K562 (cell line): ENCODE measurements at regions not wholly inside any gene's neighbourhood (a gene's known extent, or its start where the extent isn't known, plus 50 kb on each side); places are given as distances from the start of the nearest gene placed in this dataset.

Experiments used
- ATAC-seq: fragments of 200-7000 bp; cut with Tn5 transposase; 3 replicates; pipeline ENCODE4 v1.9.1; 2020; ENCODE audit warnings: moderate library complexity
- BruUV-seq: library from RNA; stranded (reverse); fragments of 400-500 nt; replicated peaks from 2 replicates; lab custom pipeline; 2021; lab: Mats Ljungman, UMichigan
- CTCF ChIA-PET: fragments of 300-600 bp; formaldehyde crosslinking; extraction: SDS; loops from one replicate; lab custom pipeline; 2021; ENCODE audit warnings: low intra/inter-chr PET ratio; lab: Yijun Ruan, JAX
- POLR2A ChIA-PET: fragments of 300-600, 350-650 bp; sonication (Branson Sonifier 250); formaldehyde crosslinking; extraction: SDS; loops from one replicate; lab custom pipeline; 2021; ENCODE audit warnings: antibody characterized with exemption, inconsistent platforms; lab: Yijun Ruan, JAX
- DNase-seq, 4 experiments: peaks; one replicate each; pipeline versions ENCODE4 v3.0.0 to v3.0.0-alpha.2; 2011 to 2018; ENCODE audit warnings: low spot score in 3 of 4, mixed read lengths in 3 of 4; ENCODE audit errors: extremely low read depth in 1 of 4
- FAIRE-seq: peaks from 2 replicates; lab custom pipeline; 2011; peaks lifted over from hg19 to GRCh38; lab: Jason Lieb, UNC
- H2AFZ ChIP-seq: 2 replicates; pipeline ENCODE4 v1.6.0; 2011; ENCODE audit warnings: low read depth, low read length, control low read depth, inconsistent platforms
- H3K27ac ChIP-seq: fragments of 200-600 bp; 3 replicates; pipeline ENCODE4 v1.8.0; 2011; ENCODE audit warnings: low read depth, mild to moderate bottlenecking, control low read depth, inconsistent platforms, low read length, moderate library complexity, mixed read lengths; ENCODE audit errors: extremely low read depth
- H3K27me3 ChIP-seq, 2 experiments: fragments of 300-600 bp in 1 of 2; 2 replicates in 1 of 2; 3 replicates in 1 of 2; pipeline versions ENCODE4 v1.6.0 to v1.8.0; 2011; ENCODE audit warnings: inconsistent platforms in 2 of 2, low read length in 2 of 2, mild to moderate bottlenecking in 1 of 2, mixed read lengths in 1 of 2, moderate library complexity in 1 of 2; ENCODE audit not compliant: control insufficient read depth in 2 of 2, insufficient read depth in 2 of 2
- H3K36me3 ChIP-seq: fragments of 300-600 bp; 3 replicates; pipeline ENCODE4 v1.8.0; 2011; ENCODE audit warnings: mild to moderate bottlenecking, low read length, inconsistent platforms; ENCODE audit not compliant: control insufficient read depth, insufficient read depth
- H3K4me1 ChIP-seq, 2 experiments: fragments of 200-600 bp in 1 of 2; replicated peaks in 1 of 2; 2 replicates in 1 of 2; 3 replicates in 1 of 2; pipeline versions ENCODE4 v1.5.1 to v1.8.0; 2011; ENCODE audit warnings: inconsistent platforms in 2 of 2, low read length in 2 of 2, mild to moderate bottlenecking in 1 of 2, mixed read lengths in 1 of 2, moderate library complexity in 1 of 2; ENCODE audit not compliant: control insufficient read depth in 2 of 2, insufficient read depth in 2 of 2
- H3K4me2 ChIP-seq: 2 replicates; pipeline ENCODE4 v1.6.1; 2011; ENCODE audit warnings: low read length, control low read depth, inconsistent platforms, mixed read lengths; ENCODE audit not compliant: insufficient read depth
- H3K4me3 ChIP-seq: fragments of 200-600 bp; sonication (generic), shearing (Covaris generic); 2 replicates; pipeline ENCODE4 v1.5.1; 2016; ENCODE audit warnings: control low read depth, inconsistent platforms
- H3K79me2 ChIP-seq: fragments of 200-600 bp; 3 replicates; pipeline ENCODE4 v1.8.0; 2011; ENCODE audit warnings: low read length, inconsistent platforms; ENCODE audit not compliant: control insufficient read depth, insufficient read depth
- H3K9ac ChIP-seq, 2 experiments: 2 replicates each; pipeline versions ENCODE4 v1.6.0 to v1.6.1; 2011; ENCODE audit warnings: low read depth in 2 of 2, low read length in 2 of 2, control low read depth in 1 of 2, inconsistent platforms in 1 of 2, mild to moderate bottlenecking in 1 of 2, mixed read lengths in 1 of 2; ENCODE audit not compliant: insufficient read depth in 1 of 2
- H3K9me1 ChIP-seq: one replicate; pipeline ENCODE4 v1.6.0; 2011; ENCODE audit warnings: inconsistent platforms, mild to moderate bottlenecking, low read length, moderate library complexity; ENCODE audit not compliant: control insufficient read depth, insufficient read depth
- H3K9me3 ChIP-seq: replicated peaks from 2 replicates; pipeline ENCODE4 v1.5.1; 2011; ENCODE audit warnings: low read depth, low read length, inconsistent platforms; ENCODE audit not compliant: control insufficient read depth, insufficient read depth
- H4K20me1 ChIP-seq: replicated peaks from 2 replicates; pipeline ENCODE4 v1.6.1; 2011; ENCODE audit warnings: low read length, inconsistent platforms, mixed read lengths; ENCODE audit not compliant: control insufficient read depth, insufficient read depth
- ARID2 ChIP-seq: fragments of 450-650 bp; IDR thresholded peaks from 2 replicates; pipeline ENCODE4 v1.6.1; 2017; ENCODE audit warnings: antibody characterized with exemption, mild to moderate bottlenecking
- CTCF ChIP-seq, 3 experiments: IDR thresholded peaks in 2 of 3; conservative IDR thresholded peaks in 1 of 3; 2 replicates each; pipeline ENCODE4 v1.5.1; 2011 to 2012; ENCODE audit warnings: low read length in 3 of 3, mild to moderate bottlenecking in 3 of 3, control low read depth in 2 of 3, improper control_type of control experiment in 1 of 3, inconsistent platforms in 1 of 3, low read depth in 1 of 3, mixed read lengths in 1 of 3, moderate library complexity in 1 of 3; ENCODE audit not compliant: insufficient read depth in 2 of 3
- EP300 ChIP-seq: IDR thresholded peaks from 2 replicates; pipeline ENCODE4 v1.6.1; 2012; ENCODE audit warnings: low read length, improper control_type of control experiment
- NR2C1 ChIP-seq, 2 experiments: fragments of 450-650 bp; IDR thresholded peaks; 2 replicates each; pipeline ENCODE4 v1.6.1; 2017; ENCODE audit warnings: mild to moderate bottlenecking in 2 of 2, antibody characterized with exemption in 1 of 2, inconsistent platforms in 1 of 2, missing compliant biosample characterization in 1 of 2, missing genetic modification characterization in 1 of 2
- RAD21 ChIP-seq, 2 experiments: fragments of 250-450 bp in 1 of 2; fragments of 450-650 bp in 1 of 2; sonication (Bioruptor Pico) in 1 of 2; formaldehyde crosslinking in 1 of 2; IDR thresholded peaks in 1 of 2; conservative IDR thresholded peaks in 1 of 2; 2 replicates each; pipeline versions ENCODE4 v1.4.0 to v1.8.0; 2020 to 2022; ENCODE audit warnings: mild to moderate bottlenecking in 2 of 2, moderate library complexity in 1 of 2
- SMARCE1 ChIP-seq: fragments of 450-650 bp; IDR thresholded peaks from 2 replicates; pipeline ENCODE4 v1.7.1; 2016; ENCODE audit warnings: mild to moderate bottlenecking
- TEAD1 ChIP-seq, 2 experiments: fragments of 450-650 bp in 1 of 2; sonication (generic) in 1 of 2; formaldehyde crosslinking; IDR thresholded peaks; 2 replicates each; pipeline versions ENCODE4 v1.4.0 to v1.8.0; 2020 to 2022; ENCODE audit warnings: mild to moderate bottlenecking in 2 of 2, missing genetic modification reagents in 1 of 2
- ZBTB1 ChIP-seq: sonication (generic); formaldehyde crosslinking; IDR thresholded peaks from 2 replicates; pipeline ENCODE4 v1.8.1; 2023; ENCODE audit warnings: missing genetic modification reagents, low read depth, mild to moderate bottlenecking, borderline replicate concordance
- WGBS: fragments of 100-300 bp; shearing (Covaris generic); methylation state at CpG from one replicate; pipeline ENCODE4 v1.1.6; 2016; ENCODE audit warnings: low coverage, mixed read lengths; ENCODE audit not compliant: insufficient coverage; ENCODE audit errors: missing lambda C conversion rate; 5-methylcytosine and 5-hydroxymethylcytosine counted together
- in situ Hi-C: fragments of 300-500 bp; cut with MboI; formaldehyde crosslinking; loops from 4 replicates; pipeline ENCODE4 v1.15.0; 2018; ENCODE audit warnings: inconsistent platforms, mixed read lengths
- intact Hi-C: fragments of 100-400 bp; cut with micrococcal nuclease; formaldehyde crosslinking; loops from 2 replicates; pipeline ENCODE4 v1.14.2; 2022

GRCh38 chr12:124680863-124681778, 113.7 kb upstream of the NCOR2 start:
- DNase-seq: peak; percentile 63 to 79 (median 70)
- peaks cover 20 to 48% of the 10 kb centered on the region in 2 experiments for H3K4me1 ChIP-seq
- BruUV-seq: no TSS peak
- no peak overlapping the region for H3K4me2 ChIP-seq
- no peaks in the 10 kb centered on the region for H3K9me3 ChIP-seq
- peak overlapping the region in 1 of 2 experiments; percentile 61; a peak in 1 of 4 replicates for H3K9ac ChIP-seq
- 0 out of 2 replicates have a peak overlapping the region, but pooled peaks have one; percentile 14 for H2AFZ ChIP-seq
- peak; percentile 94 for ATAC-seq
- intact Hi-C loops (loop anchor here (2.0 to 10.0 kb wide), 4 partner anchors 70 to 356 kb away; no protein-coding TSS in a partner anchor), in situ Hi-C loops (no loop called here)
- peak; percentile 92 for FAIRE-seq
- H3K4me3 ChIP-seq: no peak overlapping the region
- no peaks in the 10 kb centered on the region for H3K9me1 ChIP-seq
- no peaks in the 10 kb centered on the region for H3K79me2 ChIP-seq
- no peaks in the 10 kb centered on the region for H3K36me3 ChIP-seq
- CTCF ChIA-PET: interaction anchor here (0.6 to 1.7 kb wide), 5 partner anchors 47 to 1477 kb away, joined by 3 to 9 read pairs (median 4); no protein-coding TSS in a partner anchor
- H4K20me1 ChIP-seq: no peaks in the 10 kb centered on the region; the same call in 1 of the 2 replicates
- no peak overlapping the region for H3K27ac ChIP-seq
- H3K27me3 ChIP-seq: peaks cover 0 to 19% of the 10 kb centered on the region in 2 experiments; a peak in 1 of 5 replicates
- 19% methylated on average over 15 of the region's 21 CpGs for WGBS
- POLR2A ChIA-PET: interaction anchor here (0.7 kb wide), 1 partner anchor 27 kb away, joined by 3 read pairs; no protein-coding TSS in a partner anchor
- TF ChIP-seq RAD21 (CRISPR knock-in tag; conservative IDR thresholded peaks at IDR 0.05 in 1 of 2, IDR thresholded peaks at IDR 0.05 in 1 of 2) (peak; percentile 83 to 88), EP300 (0 out of 2 replicates have a peak, but pooled peaks have one; percentile 11), ZBTB1 (CRISPR knock-in tag) (peak; percentile 63; the same call in 1 of the 2 replicates), SMARCE1 (peak; percentile 34; the same call in 1 of the 2 replicates), CTCF (IDR thresholded peaks at IDR 0.05 in 2 of 3, conservative IDR thresholded peaks at IDR 0.05 in 1 of 3; ENCODE audit: insufficient read depth in 2 of 3, low read depth in 1 of 3, low read length in 3 of 3) (peak; percentile 69 to 78 (median 71)), TEAD1 (CRISPR knock-in tag; IDR thresholded peaks at IDR 0.05) (peak in 1 of 2 experiments; percentile 9; a peak in 1 of 4 replicates), NR2C1 (IDR thresholded peaks at IDR 0.05) (peak; percentile 54), NR2C1 (tag; IDR thresholded peaks at IDR 0.05) (peak; percentile 60; the same call in 1 of the 2 replicates), ARID2 (0 out of 2 replicates have a peak, but pooled peaks have one; percentile 68)
